Suprapubic skin (tissue), 4 donors: ENCODE measurements at regions not wholly inside any gene's neighbourhood (a gene's known extent, or its start where the extent isn't known, plus 50 kb on each side); places are given as distances from the start of the nearest gene placed in this dataset.

ENCODE experiments used
- EP300 ChIP-seq: sonication (generic); formaldehyde crosslinking; IDR thresholded peaks from one replicate; pipeline ENCODE4 v1.6.1; 2017; ENCODE audit warnings: antibody characterized with exemption
- POLR2A ChIP-seq, 2 donors: fragments of 450-650 bp; IDR thresholded peaks; one replicate each; pipeline ENCODE4 v1.6.1; 2017; ENCODE audit warnings: antibody characterized with exemption in 2 of 2, mild to moderate bottlenecking in 2 of 2, moderate library complexity in 2 of 2
- POLR2AphosphoS5 ChIP-seq, 3 donors: sonication (generic); formaldehyde crosslinking; IDR thresholded peaks; one replicate each; pipeline ENCODE4 v1.6.1; 2017; ENCODE audit warnings: antibody characterized with exemption in 3 of 3
- TF ChIP-seq, protein P1 (sequence below), 2 donors: fragments of 200-600 bp in 1 of 2; fragments of 450-650 bp in 1 of 2; sonication (generic) in 1 of 2; IDR thresholded peaks; one replicate each; pipeline ENCODE4 v1.5.1; 2016 to 2019; ENCODE audit warnings: antibody characterized with exemption in 2 of 2, mild to moderate bottlenecking in 1 of 2, moderate library complexity in 1 of 2

DNA sequence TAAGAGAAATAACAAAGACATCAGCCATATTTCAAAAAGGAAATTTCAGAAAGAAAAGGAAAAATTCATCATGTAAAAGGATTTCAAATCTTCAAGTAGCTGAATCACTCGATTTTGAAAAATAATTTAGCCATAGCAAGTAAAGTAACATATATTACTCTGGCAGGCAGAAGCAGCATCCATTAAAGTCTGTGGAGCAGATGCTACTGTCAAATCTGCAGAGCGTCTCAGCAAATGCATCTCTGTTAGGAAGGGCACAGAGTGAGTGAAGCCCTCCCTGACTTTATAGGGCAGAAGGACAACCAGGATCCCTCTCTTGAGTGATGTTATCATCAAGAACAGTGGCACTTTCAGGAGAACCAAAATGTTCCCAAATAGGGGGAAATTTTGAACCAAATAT is 445.5 kb downstream of the EFNB2 start:
- no peak for TF ChIP-seq POLR2A (IDR thresholded peaks at IDR 0.05)
- TF ChIP-seq, protein P1, sequence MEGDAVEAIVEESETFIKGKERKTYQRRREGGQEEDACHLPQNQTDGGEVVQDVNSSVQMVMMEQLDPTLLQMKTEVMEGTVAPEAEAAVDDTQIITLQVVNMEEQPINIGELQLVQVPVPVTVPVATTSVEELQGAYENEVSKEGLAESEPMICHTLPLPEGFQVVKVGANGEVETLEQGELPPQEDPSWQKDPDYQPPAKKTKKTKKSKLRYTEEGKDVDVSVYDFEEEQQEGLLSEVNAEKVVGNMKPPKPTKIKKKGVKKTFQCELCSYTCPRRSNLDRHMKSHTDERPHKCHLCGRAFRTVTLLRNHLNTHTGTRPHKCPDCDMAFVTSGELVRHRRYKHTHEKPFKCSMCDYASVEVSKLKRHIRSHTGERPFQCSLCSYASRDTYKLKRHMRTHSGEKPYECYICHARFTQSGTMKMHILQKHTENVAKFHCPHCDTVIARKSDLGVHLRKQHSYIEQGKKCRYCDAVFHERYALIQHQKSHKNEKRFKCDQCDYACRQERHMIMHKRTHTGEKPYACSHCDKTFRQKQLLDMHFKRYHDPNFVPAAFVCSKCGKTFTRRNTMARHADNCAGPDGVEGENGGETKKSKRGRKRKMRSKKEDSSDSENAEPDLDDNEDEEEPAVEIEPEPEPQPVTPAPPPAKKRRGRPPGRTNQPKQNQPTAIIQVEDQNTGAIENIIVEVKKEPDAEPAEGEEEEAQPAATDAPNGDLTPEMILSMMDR (IDR thresholded peaks at IDR 0.05) = no peak
- no peak for TF ChIP-seq POLR2AphosphoS5 (IDR thresholded peaks at IDR 0.05)
- TF ChIP-seq EP300 = no peak
